NCI-H510A (cell line): ENCODE measurements at regions not wholly inside any gene's neighbourhood (a gene's known extent, or its start where the extent isn't known, plus 50 kb on each side); places are given as distances from the start of the nearest gene placed in this dataset.

Source experiments
- DNase-seq: peaks from one replicate; lab custom pipeline; 2025; lab: John Stamatoyannopoulos, UW

DNA sequence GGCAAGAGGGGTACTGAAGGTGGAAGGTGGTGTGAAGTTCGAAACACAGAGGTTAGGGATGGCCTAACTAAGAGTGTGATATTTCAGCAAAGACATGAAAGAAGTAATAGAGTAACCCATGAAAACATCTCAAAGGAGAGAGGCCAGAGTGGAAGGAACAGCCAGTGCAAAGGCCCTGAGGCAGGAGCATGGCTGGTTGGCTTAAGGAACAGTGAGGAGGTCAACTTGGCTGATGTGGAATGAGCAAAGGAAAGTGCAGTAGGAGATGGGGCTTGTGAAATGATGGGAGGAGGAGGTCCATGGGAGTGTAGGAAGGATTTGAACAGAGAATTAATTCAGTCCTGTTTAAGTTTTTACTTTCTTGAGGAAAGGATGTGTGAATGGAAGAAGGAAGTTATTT, 178.3 kb upstream of the ZNF608 start:
- DNase-seq: no peak

DNA sequence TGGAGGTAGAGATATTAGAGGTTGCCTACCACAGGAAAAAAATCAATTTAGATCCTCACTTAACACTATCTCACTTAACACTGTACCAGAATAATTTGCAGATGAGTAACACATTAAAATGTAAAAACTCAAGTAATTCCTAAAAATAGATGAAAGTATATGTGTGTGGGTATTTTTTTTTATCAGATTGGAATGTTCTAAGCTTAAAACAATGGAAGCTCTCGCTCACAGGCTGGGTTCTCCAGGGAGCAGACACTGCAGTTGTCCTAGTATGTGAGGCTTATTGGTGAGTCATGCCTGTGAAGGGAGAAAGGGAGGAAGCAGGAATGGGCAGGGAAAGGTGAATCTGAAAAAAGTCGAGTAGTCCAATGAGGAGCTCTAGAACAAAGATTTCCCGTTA, 181.3 kb upstream of the ZNF608 start:
- DNase-seq: no peak

DNA sequence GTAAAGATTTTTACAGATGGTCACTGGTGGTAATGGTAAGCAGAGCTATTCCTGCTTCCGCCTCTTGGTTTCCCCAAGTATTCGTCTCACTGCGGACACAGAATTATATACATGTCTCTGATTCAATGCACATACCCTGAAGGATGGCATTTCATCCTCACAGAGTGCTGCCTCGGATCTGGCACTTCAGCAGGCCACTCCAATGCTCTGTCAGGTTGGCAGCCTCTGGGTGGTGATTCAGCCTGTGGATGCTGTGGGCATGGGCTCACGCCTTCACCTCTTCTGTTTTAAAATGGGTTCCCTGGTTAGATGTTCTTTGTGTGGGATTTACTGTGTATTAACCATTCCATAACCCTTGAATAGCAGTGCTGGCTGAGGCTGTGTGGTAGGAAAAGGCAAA, 182.6 kb upstream of the ZNF608 start:
- DNase-seq: no peak

DNA sequence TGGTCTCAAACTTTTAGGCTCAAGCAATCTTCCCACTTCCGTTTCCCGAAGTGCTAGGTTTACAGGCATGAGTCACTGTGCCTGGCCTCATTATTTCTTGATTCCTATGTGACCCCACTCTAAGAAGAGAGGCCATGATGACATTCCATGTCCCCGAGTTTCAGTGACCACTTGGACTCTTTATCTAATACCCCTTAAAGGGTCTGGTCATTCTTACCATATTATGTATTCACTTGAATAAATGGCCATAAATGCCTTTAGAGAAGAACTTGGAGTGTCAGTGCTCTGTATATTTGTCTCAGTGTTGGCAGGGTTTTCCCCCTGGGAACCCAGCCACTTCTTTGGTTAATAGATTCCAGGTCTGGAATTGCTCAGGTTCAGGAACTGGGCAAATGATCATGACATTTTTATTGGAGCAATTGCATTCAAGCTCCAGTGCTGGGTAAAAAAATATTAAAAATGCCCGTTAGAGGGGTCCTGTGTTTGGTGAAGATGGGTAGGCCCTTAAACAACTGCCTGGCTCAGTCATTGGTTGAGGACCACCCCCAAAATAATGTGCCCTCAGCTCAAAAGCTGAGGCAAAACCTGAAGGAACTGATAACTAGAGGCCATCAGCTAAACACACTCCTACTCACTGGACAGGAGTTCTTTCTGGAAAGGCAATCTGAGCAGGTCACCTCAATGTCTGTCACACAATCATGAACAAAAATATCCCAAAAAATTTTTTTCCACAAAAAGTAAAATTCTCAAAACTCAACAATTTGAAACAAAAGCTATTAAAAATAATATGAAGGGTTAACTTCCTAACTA, 186.6 kb upstream of the ZNF608 start:
- DNase-seq: no peak

DNA sequence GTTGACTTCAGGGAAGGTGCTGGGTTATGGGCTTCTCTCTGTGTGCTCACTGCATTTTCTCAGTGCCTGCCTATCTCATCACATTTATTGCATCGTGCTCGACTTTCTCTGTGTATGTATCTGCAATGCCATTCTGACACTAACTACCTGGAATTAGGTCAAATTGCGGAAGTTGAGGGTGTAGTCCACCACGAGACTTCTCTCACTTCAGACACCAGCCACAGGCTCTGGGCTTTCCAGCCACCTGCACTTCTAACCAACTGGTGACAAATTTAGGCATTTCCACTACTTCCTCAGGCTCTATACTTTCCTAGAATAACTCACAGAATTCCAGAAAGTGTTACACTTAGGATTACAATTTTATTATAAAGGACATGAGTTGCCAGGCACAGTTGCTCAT, 188.6 kb upstream of the ZNF608 start:
- DNase-seq: no peak

DNA sequence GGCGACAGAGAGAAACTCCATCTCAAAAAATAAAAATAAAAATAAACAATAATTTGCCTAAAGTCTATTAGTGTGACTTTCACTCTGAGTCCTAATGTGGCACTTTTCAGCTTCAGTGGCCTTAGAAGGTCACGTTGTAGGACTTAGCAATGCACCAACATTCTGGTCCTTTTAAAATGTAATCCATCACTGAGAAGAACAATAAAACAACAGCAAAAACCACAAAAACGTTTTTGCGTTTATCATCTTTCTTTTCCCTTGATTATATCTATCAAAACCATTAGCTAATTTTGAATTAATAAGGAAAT, 190.1 kb upstream of the ZNF608 start:
- no peak for DNase-seq

DNA sequence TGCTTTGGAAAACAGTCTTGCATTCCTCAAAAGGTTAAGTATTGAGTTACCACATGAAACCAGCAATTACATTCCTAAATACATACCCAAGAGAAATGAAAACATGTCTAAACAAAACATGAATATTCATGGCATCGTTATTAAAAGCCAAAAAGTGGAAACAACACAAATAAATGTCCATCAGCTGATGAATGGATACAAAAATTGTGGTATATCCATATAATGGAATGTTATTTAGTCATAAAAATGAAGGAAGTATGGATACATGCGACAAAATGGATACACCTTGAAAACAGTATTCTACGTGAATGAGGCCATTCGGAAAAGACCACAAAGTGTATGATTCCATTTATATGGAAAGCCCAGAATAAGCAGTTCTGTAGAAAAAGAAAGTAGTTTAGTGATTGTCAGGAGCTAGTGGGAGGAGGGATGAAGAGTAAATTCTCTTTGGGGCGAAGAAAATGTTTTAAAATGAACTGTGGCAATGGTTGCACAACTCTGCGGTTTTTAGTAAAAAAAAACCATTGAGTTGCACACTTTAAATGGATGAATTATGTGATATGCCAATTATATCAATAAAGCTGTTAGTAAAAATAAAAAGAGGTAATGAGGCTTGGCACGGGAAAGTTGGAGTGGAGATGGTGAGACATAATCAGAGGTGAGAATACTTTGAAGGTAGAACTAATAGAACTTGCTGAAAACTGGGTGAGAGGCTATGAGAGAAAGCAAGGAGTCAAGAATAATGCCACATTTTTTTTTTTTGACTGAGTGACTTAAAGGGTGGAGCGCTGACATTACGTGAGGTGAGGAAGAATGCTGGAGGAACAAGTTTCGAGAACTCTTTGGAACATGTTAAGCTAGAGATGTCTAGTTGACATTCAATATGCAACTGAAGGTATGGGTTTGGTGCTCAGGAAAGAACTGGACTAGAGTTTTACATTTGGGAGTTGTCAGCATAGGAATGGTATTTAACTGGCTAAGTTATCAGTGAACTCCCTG, 194.9 kb upstream of the ZNF608 start:
- DNase-seq: no peak

DNA sequence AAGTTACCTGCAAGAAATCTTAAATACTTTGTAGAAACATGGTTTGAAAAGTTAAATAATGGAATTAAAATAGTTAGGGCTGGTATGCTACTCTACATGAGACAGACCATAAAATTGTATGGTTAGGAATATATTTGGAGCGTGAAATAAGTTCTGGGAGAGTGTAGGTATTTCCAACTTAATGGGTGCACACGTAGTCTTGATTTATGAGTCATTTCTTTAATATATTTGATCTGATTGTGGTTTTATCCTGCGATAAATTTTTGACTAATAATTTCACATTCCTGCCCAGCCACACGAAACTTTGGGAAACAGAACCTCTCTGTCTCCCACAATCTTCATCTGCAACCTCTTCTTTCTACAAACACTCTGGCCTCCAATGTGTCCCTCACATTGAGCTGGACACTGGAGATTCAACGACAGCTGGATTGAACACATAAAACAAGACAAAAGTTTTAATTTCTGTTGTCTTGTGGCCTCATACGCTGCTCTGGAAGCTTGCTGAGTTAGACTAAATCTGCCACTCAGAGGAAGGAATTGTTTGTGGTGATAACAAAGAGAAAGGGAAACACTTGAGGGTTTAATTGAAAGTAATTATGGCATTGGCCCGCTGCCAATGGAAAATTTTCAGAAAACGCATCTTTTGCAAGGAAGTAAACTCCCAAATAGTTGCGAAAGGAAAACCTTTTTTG, 201.8 kb upstream of the ZNF608 start:
- DNase-seq: no peak

DNA sequence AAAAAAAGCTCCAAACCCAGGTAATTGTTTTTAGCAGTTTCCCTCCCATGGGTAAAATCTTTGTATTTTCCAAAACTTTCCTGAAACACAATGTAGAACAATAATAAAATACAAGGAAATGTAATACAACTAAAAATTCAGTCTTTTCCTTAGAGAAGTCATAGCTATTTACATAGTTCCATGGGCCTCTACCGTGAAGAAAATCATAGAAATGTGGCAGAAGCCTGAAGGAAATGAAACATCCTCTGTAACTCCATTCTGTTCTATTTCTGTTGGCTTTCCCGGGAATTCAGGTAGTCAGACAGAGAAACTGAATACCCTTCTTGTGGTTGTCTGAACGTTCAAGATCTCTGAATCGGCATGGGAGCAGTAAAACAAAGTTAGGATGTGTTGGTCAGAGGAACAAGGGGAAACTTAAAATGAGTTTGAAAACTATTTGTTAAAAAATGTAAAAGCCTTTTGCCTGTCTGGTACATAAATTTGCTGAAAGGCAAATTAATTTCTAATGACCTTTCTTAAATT, 202.4 kb upstream of the ZNF608 start:
- DNase-seq: no peak

DNA sequence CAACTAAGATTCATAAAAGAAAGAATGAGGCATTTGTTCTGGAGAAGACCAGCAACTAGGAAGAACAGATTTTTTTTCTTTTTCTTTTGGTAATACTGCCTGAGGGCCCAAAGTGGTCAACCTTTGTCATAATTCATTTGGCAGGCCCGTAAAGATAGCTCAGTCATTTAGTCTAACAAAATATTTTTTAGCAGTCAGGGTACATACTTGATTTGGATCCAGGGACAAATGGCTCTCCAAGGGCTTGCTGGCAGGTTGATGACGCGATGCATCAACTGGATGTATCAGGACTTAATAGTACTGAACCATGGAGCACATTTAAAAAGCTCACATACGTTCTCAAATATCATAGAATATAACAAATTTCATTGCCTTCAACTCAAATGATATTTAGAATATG, 203.4 kb upstream of the ZNF608 start:
- no peak for DNase-seq

DNA sequence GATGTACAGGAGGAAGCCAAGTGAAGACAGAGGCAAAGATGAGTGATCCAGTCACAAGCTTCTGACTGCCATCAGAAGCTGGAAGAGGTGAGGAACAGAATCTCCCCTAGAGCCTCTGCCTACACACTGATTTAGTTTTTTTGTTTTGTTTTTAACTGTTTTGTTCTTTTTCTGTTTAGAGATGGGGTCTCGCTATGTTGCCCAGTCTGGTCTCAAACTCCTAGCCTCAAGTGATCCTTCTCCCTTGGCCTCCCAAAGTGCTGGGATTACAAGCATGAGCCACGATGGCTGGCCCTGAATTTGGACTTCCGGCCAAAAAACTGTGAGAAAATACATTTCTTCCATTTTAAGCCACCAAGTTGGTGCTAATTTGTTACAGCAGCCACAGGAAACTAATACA, 204.7 kb upstream of the ZNF608 start:
- no peak for DNase-seq

DNA sequence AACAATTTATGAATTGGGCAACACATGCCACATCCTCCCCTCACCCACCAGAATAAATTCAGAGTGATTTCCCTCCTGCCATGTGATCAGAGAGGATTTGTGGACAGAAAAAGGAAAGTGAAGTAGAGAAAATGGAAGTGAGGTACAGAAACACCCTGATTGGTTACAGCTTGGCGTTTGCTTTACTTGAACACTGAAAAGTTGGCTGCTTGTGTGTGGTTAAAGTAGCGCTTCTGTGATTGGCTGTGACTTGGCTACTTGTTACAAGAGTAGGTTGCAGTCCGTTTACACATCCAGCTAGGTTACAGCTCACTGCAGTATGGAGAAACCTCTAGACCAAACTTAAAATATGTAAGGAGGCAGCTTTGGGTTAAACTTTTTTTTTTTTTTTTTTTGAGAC, 205.2 kb upstream of the ZNF608 start:
- DNase-seq: no peak

DNA sequence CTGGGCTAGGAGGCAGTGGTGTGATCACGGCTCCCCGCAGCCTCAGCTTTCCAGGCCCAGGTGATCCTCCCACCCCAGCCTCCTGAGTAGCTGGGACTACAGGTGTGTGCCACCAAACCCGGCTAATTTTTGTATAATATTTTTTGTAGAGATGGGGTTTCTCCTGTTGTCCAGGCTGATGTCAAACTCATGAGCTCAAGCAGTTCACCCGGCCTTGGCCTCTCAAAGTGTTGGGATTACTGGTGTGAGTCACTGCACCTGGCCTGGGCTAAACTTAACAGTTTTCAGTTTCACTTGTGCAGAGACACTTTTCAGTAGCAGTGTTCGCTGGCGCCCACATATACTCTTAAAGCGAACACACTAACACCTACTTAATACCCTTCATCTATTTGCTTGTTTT, 205.6 kb upstream of the ZNF608 start:
- no peak for DNase-seq

DNA sequence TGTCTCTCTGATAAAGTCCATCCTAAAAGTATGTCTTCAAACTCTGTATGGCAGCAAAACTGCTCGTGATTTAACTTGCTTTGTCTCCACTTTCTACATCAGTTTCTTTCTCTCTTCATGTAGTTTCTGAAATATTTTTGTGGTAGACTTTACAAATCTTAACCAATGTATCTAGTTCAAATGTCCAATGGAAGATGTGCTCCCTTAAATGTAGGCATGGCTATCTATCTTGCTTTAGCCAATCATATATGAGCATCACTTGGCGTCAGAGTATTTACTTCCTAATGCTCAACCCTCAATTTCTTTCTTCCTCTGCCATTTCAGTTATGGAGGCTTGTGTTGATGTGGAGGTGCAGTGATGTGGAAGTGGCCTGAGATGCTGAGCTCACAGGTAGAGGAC, 206.1 kb upstream of the ZNF608 start:
- DNase-seq: no peak

DNA sequence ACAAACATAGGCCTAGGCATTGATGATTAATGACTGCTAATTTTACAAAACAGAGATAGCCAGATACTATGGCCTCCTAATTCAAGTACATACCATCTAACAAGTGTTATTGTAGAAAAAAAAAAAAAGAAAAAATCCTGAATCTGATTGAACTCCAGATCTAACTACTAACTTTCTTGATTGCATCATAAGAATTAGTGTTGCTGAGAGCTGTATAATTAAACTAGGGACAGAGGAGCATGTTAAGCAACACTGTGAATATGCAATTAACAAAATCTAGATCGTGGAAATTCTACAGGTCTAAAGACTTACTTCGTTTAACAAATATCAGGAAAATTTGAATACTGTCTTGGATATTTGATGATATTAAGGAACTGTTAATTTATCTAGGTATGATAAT, 208.3 kb upstream of the ZNF608 start:
- DNase-seq: no peak

DNA sequence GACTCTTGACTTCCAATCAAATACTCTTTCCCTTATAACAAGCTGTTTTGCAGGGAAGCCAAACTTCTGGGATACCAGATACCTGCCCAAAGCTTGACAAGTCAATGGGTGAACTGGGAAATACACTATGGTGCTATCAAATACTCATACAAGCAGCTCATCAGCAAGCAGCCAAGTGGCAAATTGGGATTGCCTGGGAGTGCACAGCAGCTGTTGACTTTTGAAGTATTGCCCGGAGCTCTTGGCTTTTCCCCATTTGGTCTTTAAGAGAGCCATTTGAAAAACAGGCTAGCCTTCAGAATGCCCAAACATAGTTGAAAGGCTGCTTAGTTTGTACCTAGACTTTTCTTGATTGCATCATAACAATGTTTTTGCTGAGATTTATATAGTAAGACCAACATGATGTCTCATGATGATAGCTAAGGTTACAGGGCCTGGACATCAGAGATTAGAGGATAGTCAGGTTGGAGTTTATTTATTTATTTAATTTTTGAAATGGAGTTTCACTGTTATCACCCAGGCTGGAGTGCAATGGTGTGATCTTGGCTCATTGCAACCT, 210.1 kb upstream of the ZNF608 start:
- no peak for DNase-seq

DNA sequence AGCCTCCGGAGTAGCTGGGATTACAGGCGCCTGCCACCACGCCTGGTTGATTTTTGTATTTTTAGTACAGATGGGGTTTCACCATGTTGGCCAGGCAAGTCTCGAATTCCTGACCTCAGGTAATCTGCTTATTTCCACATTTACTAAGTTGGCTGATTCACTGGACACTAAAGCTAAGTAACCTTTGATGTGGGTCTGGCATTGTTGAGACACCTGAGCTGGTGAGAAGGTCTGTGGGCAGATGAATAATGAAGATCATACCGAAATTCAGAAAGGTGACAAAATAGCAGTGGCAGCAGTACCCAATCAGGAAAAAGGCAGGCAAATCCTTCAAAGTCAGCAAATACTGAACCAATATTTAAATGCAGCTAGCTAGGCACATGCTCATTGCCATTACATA, 210.6 kb upstream of the ZNF608 start:
- no peak for DNase-seq

DNA sequence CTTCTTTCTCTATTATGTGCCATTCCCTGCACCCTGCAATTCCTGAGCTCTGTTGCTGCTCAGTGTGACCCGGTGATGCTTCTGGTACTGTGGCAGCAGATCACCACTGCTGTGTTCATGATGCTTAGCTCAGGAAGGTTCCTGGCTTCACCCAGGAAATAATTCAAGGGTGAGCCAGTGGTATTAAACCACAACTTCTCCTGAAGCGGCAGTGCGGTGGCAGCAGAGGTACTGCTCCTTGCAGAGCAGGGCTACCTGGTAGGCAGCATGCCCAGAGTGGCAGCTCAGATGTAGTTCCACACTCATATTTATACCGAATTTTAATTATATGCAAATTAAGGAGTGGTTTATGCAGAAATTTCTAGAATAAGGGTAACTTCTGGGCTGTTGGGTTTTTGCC, 213.8 kb upstream of the ZNF608 start:
- no peak for DNase-seq

DNA sequence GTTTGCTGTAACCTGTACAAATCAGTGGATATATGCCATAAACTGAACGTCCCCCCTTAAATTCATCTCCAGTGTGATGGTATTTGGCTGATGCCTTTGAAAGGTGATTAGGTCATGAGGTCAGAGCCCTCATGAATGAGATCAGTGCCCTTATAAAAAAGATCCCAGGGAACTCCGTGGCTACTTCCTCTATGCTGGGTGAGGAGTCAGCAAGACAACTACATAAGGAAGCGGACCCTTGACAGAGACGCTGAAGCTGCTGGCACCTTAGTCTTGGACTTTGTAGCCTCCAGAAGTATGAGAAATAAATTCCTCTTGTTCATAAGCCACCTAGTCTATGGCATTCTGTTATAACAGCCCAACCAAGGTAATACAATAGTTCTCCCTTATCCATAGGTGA, 215.1 kb upstream of the ZNF608 start:
- DNase-seq: no peak

DNA sequence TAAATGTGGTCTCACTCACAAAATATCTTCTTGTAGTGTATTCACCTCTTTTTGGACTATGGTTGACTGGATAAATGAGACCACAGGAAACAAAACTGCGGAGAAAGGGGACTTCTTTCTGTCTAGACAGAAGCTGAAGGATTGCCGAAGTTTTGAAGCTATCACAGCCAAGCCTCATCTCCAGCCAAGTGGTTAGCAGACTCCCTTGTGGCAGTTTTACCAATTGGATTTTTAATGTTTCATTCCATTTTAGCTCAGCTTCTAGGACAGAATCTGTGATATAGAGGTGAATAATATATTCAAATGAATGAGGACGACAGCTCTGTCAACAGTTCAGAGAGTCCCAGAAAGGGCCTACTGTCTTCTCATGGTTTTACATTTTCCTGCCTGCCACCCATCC, 215.7 kb upstream of the ZNF608 start:
- DNase-seq: no peak

DNA sequence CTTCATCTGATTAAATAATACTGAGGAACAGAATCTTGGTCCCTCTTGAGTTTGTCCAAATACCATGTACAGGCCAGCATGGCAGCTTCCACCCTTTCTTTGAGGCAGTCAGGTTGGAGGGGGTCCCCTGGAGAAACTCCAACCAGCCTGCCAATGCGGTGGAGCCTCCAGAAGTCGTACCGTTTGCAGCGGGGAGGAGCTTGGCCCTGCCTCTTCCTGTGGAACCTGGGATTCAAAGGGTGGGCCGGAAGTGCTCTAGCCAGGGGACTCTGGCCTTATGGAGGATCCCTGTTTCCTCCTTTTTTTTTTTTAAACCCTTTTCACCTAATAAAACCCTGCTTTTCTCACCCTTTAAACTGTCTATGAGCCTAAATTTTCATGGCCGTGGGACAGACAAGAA, 216.3 kb upstream of the ZNF608 start:
- DNase-seq: no peak

DNA sequence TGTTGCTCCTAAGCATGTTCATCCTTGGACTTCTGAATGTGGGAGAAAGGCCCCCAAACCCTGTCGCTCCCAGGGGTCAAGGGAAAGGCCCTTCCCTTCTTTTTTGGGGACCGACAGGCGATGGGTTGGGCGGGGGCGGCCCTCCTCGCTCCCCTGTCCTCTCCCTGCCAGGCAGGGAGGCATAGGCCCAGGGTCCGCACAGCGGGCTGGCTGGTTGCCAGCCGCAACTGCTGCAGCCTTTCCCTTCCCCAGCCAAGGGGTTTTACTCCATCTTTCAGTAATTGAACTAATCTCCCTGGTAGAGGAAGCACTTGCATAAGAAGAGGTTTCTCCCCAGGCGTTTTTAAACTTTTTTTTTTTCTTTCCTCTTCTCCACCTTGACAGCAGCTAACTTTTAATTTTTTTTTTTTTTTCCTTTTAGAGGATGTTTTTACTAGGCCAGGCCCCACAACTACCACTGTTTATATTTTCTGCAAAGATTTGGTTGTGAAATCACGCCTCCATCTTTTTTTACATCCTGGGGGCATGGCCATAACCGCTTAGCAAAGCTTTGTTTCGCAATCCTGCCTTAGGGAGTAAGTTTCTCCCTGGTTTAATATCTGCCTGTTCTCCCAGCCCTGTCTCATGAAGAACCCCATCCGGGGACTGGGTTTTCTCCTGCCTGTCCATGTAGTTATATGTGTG, 216.9 kb upstream of the ZNF608 start:
- DNase-seq: no peak
